Right lobe of liver (tissue), 6 donors: ENCODE measurements at regions not wholly inside any gene's neighbourhood (a gene's known extent, or its start where the extent isn't known, plus 50 kb on each side); places are given as distances from the start of the nearest gene placed in this dataset.

ENCODE experiments used
- ATAC-seq, 4 donors: fragments of 200-7000 bp; cut with Tn5 transposase; one replicate each; pipeline ENCODE4 v1.9.1; 2020; ENCODE audit warnings: mild to moderate bottlenecking in 4 of 4, moderate library complexity in 4 of 4
- DNase-seq, 3 donors: peaks; one replicate each; pipeline ENCODE4 v3.0.0-alpha.2; 2020
- H3K27ac ChIP-seq, 3 donors: fragments of 200-600 bp; one replicate each; pipeline ENCODE4 v1.8.0; 2022
- H3K27me3 ChIP-seq, 2 donors: fragments of 200-600 bp; one replicate each; pipeline ENCODE4 v1.8.0; 2022
- H3K36me3 ChIP-seq, 4 donors: fragments of 200-600 bp; sonication (generic) in 1 of 4; one replicate each; pipeline versions ENCODE4 v1.5.1 to v1.8.0; 2017 to 2022; ENCODE audit warnings: control low read depth in 1 of 4
- H3K4me1 ChIP-seq, 4 donors: fragments of 200-600 bp; sonication (generic) in 1 of 4; one replicate each; pipeline versions ENCODE4 v1.5.1 to v1.8.0; 2017 to 2022; ENCODE audit warnings: control low read depth in 1 of 4
- H3K4me3 ChIP-seq, 3 donors: fragments of 200-600 bp; one replicate each; pipeline ENCODE4 v1.8.0; 2022
- H3K9me3 ChIP-seq, 4 donors: fragments of 200-600 bp; sonication (generic) in 1 of 4; one replicate each; pipeline versions ENCODE4 v1.5.1 to v1.8.0; 2017 to 2022; ENCODE audit warnings: control low read depth in 1 of 4
- POLR2A ChIP-seq: fragments of 450-650 bp; IDR thresholded peaks from one replicate; pipeline ENCODE4 v1.6.1; 2017; ENCODE audit warnings: antibody characterized with exemption, mild to moderate bottlenecking
- WGBS: methylation state at CpG from one replicate; pipeline ENCODE4 v1.1.6; 2018; ENCODE audit warnings: low coverage, low lambda C conversion rate; ENCODE audit not compliant: insufficient coverage; ENCODE audit errors: missing lambda C conversion rate; 5-methylcytosine and 5-hydroxymethylcytosine counted together
- intact Hi-C, 2 donors: fragments of 100-400 bp; cut with DNase I; formaldehyde crosslinking; loops; one replicate each; pipeline versions ENCODE4 v1.11.2 to v1.14.1; 2022
- TF ChIP-seq, protein P1 (sequence below), 4 donors: fragments of 200-600 bp in 3 of 4; fragments of 450-650 bp in 1 of 4; IDR thresholded peaks; one replicate each; pipeline versions ENCODE4 v1.5.1 to v1.8.0; 2016 to 2022; ENCODE audit warnings: antibody characterized with exemption in 4 of 4, mild to moderate bottlenecking in 2 of 4
- donor health status: DM: no; HTN: yes; CAD: no.
- donor health status: DM: no; HTN: no; CAD: no.
- donor health status: DM: no; HTN: no; CAD: no.
- donor health status: DM: no; HTN: yes; CAD: no.
- donor health status: DM: no; HTN: yes; CAD: no.

DNA sequence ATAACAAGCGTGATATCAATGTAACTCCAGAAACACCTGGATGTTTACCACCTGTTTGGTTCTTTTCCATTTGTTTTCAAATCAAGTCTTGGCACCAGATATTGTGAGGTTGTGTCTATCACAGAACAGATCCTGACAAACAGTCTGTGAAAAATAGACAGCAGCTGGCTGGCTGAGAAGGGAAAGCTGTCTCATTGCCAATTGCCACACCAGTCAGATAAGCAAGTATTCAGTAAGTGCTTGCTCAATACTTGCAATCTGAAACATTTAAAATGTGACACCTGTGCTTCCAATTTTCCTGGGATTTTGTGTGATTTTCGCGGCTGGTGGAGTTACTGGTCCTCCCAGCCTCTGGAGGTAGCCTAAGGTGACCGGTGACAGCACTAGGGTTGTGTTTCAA, 147.9 kb upstream of the MYO3A start:
- no peak overlapping the region for H3K4me3 ChIP-seq
- no peak overlapping the region for H3K27ac ChIP-seq
- H3K9me3 ChIP-seq: no peaks in the 10 kb centered on the region
- ATAC-seq (no peak), DNase-seq (no peak)
- H3K27me3 ChIP-seq: no peaks in the 10 kb centered on the region
- whole genome bisulfite sequencing: 54% methylated on average over 3 of the region's 4 CpGs
- intact Hi-C loops: no loop called here
- H3K36me3 ChIP-seq: no peaks in the 10 kb centered on the region
- no peaks in the 10 kb centered on the region for H3K4me1 ChIP-seq
- TF ChIP-seq POLR2A: no peak
- TF ChIP-seq, protein P1, sequence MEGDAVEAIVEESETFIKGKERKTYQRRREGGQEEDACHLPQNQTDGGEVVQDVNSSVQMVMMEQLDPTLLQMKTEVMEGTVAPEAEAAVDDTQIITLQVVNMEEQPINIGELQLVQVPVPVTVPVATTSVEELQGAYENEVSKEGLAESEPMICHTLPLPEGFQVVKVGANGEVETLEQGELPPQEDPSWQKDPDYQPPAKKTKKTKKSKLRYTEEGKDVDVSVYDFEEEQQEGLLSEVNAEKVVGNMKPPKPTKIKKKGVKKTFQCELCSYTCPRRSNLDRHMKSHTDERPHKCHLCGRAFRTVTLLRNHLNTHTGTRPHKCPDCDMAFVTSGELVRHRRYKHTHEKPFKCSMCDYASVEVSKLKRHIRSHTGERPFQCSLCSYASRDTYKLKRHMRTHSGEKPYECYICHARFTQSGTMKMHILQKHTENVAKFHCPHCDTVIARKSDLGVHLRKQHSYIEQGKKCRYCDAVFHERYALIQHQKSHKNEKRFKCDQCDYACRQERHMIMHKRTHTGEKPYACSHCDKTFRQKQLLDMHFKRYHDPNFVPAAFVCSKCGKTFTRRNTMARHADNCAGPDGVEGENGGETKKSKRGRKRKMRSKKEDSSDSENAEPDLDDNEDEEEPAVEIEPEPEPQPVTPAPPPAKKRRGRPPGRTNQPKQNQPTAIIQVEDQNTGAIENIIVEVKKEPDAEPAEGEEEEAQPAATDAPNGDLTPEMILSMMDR (IDR thresholded peaks at IDR 0.05): no peak

DNA sequence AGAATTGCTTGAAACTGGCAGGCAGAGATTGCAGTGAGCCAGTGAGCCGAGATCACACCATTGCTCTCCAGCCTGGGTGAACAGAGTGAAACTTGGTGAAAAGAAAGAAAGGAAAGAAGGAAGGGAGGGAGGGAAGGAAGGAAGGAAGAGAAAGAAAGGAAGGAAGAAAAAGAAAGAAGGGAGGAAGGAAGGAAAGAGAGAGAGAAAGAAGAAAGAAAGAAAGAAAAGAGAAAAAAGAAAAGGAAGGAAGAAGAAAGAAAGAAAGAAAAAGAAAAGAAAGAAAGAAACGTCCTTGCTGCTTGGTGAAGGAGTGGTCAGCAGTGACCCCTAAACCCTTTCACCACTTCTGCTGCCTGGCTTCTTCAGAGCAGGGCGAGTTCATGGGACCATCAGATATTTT, 147.1 kb upstream of the MYO3A start:
- Histone ChIP-seq H3K27me3 (no peaks in the 10 kb centered on the region), H3K9me3 (no peaks in the 10 kb centered on the region), H3K36me3 (no peaks in the 10 kb centered on the region), H3K4me3 (no peak overlapping the region), H3K27ac (no peak overlapping the region), H3K4me1 (no peaks in the 10 kb centered on the region)
- intact Hi-C loops: no loop called here
- no peak for DNase-seq
- WGBS: 30% methylated on average over 3 of the region's 3 CpGs
- no peak for TF ChIP-seq POLR2A
- TF ChIP-seq, protein P1 (IDR thresholded peaks at IDR 0.05): no peak
- ATAC-seq: no peak

DNA sequence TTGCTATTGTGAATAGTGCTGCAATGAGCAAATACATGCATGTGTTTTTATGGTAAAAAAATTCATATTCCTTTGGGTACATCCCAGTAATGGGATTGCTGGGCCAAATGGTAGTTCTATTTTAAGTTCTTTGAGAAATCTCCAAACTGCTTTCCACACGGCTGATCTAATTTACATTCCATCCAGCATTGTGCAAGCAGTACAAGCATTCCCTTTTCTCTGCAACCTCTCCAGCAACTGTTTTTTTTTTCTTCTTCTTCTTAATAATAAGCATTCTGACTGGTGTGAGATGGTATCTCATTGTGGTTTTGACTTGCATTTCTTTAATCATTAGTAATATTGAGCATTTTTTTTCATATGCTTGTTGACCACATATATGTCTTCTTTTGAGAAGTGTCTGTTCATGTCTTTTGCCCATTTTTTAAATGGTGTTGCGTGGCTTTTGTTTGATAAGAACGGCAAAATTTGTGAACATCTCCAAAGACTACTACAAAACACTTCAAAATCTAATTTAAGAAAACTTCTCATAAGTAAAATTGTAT, 136.1 kb upstream of the MYO3A start:
- DNase-seq (no peak), ATAC-seq (no peak)
- Histone ChIP-seq H3K27me3 (no peaks in the 10 kb centered on the region), H3K9me3 (no peaks in the 10 kb centered on the region), H3K36me3 (no peaks in the 10 kb centered on the region), H3K4me1 (no peaks in the 10 kb centered on the region), H3K4me3 (no peak overlapping the region), H3K27ac (no peak overlapping the region)
- WGBS: 58% methylated on average over 3 of the region's 3 CpGs
- TF ChIP-seq, protein P1 (IDR thresholded peaks at IDR 0.05): no peak
- TF ChIP-seq POLR2A: no peak
- intact Hi-C loops: no loop called here

DNA sequence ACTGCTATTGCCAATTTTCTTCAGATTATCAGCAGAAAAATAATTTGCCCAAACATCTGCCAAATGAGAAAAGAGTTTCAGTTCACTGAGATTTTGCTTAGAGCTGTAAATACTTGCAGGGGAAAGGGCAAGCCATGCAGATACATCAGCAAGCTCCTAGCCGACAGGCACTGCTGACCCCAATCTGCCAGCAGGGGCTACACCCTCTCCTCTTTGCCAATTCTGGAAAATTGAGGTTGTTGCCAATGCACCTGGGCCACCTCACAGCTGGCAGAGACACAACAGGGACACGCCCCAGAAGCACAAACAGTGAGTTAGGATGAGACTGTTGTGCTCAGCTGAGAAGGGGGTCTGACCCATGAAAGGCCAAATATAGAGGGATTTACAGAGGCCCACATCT, 129.5 kb upstream of the MYO3A start:
- WGBS: 36% methylated on average over 1 of the region's 2 CpGs
- ATAC-seq (no peak), DNase-seq (no peak)
- Histone ChIP-seq H3K36me3 (no peaks in the 10 kb centered on the region), H3K4me3 (no peak overlapping the region), H3K27ac (no peak overlapping the region), H3K4me1 (no peaks in the 10 kb centered on the region), H3K9me3 (no peaks in the 10 kb centered on the region), H3K27me3 (no peaks in the 10 kb centered on the region)
- TF ChIP-seq, protein P1 (IDR thresholded peaks at IDR 0.05): no peak
- no peak for TF ChIP-seq POLR2A
- intact Hi-C loops: no loop called here

- H3K4me1 ChIP-seq: no peaks in the 10 kb centered on the region
- no peaks in the 10 kb centered on the region for H3K27me3 ChIP-seq
- ATAC-seq: no peak
- no peaks in the 10 kb centered on the region for H3K9me3 ChIP-seq
- H3K4me3 ChIP-seq: no peak overlapping the region
- DNase-seq: no peak
- no peak for TF ChIP-seq POLR2A
- TF ChIP-seq, protein P1 (IDR thresholded peaks at IDR 0.05): no peak
- intact Hi-C loops: no loop called here
- no peak overlapping the region for H3K27ac ChIP-seq
- WGBS: 65% methylated on average over 9 of the region's 9 CpGs
- H3K36me3 ChIP-seq: no peaks in the 10 kb centered on the region
Observed at GRCh38 chr10:25805986-25806385, 128.0 kb upstream of the MYO3A start.
